DMS53 (cell line): ENCODE measurements at regions not wholly inside any gene's neighbourhood (a gene's known extent, or its start where the extent isn't known, plus 50 kb on each side); places are given as distances from the start of the nearest gene placed in this dataset.
"Not testable (repeated sequence)": the region's sequence is repeated elsewhere in the genome, so short reads cannot be mapped to it uniquely, and the experiment has no call there.

Experiments used
- DNase-seq: peaks from one replicate; lab custom pipeline; 2025; lab: John Stamatoyannopoulos, UW

- no peak for DNase-seq
Observed at GRCh38 chr3:159655202-159655601, 333.4 kb upstream of the IL12A start.

- DNase-seq, result no peak
Observed at GRCh38 chr3:159657176-159657575, 331.5 kb upstream of the IL12A start.

GRCh38 chr3:159657629-159658028 lies 331.0 kb upstream of the IL12A start:
- no peak for DNase-seq

- DNase-seq, result no peak
Observed at GRCh38 chr3:159660326-159660725, 328.3 kb upstream of the IL12A start.

GRCh38 chr3:159660901-159661300 lies 327.7 kb upstream of the IL12A start:
- no peak for DNase-seq

- no peak for DNase-seq
Observed at GRCh38 chr3:159662549-159662948, 326.1 kb upstream of the IL12A start.

- DNase-seq, result no peak
Observed at GRCh38 chr3:159664006-159664405, 324.6 kb upstream of the IL12A start.

GRCh38 chr3:159664653-159665052 lies 324.0 kb upstream of the IL12A start:
- no peak for DNase-seq

- no peak for DNase-seq
Observed at GRCh38 chr3:159667261-159667660, 321.4 kb upstream of the IL12A start.

- no peak for DNase-seq
Observed at GRCh38 chr3:159668461-159668860, 320.2 kb upstream of the IL12A start.

- peak; percentile 11 for DNase-seq
Observed at GRCh38 chr3:159668990-159669476, 319.6 kb upstream of the IL12A start.

- no peak for DNase-seq
Observed at GRCh38 chr3:159669766-159670165, 318.9 kb upstream of the IL12A start.

- DNase-seq, result peak; percentile 16
Observed at GRCh38 chr3:159672728-159673688, 315.6 kb upstream of the IL12A start.

- no peak for DNase-seq
Observed at GRCh38 chr3:159674583-159674982, 314.1 kb upstream of the IL12A start.

GRCh38 chr3:159675285-159675684 lies 313.4 kb upstream of the IL12A start:
- DNase-seq, result no peak

- no peak for DNase-seq
Observed at GRCh38 chr3:159679900-159680299, 308.7 kb upstream of the IL12A start.

- DNase-seq, result not testable (repeated sequence)
Observed at GRCh38 chr3:159681717-159682116, 306.9 kb upstream of the IL12A start.

- no peak for DNase-seq
Observed at GRCh38 chr3:159685801-159686200, 302.8 kb upstream of the IL12A start.

- DNase-seq, result no peak
Observed at GRCh38 chr3:159693226-159693625, 295.4 kb upstream of the IL12A start.

GRCh38 chr3:159711560-159712333 lies 276.9 kb upstream of the IL12A start:
- no peak for DNase-seq

GRCh38 chr3:159721324-159721723 lies 267.3 kb upstream of the IL12A start:
- no peak for DNase-seq

GRCh38 chr3:159723295-159723694 lies 265.3 kb upstream of the IL12A start:
- no peak for DNase-seq

GRCh38 chr3:159724627-159725026 lies 264.0 kb upstream of the IL12A start:
- no peak for DNase-seq
